ENCODE measurements at regions not wholly inside any gene's neighbourhood (a gene's known extent, or its start where the extent isn't known, plus 50 kb on each side); places are given as distances from the start of the nearest gene placed in this dataset.
"Not testable (repeated sequence)": the region's sequence is repeated elsewhere in the genome, so short reads cannot be mapped to it uniquely, and the experiment has no call there.

- DNase-seq (ENCODE audit: low spot score) = no peak
Measured at GRCh38 chr7:121563177-121563576, 167.1 kb upstream of the FAM3C start.

GRCh38 chr7:121562259-121562658 lies 166.2 kb upstream of the FAM3C start:
- DNase-seq (ENCODE audit: low spot score) = no peak

GRCh38 chr7:121561717-121562116 lies 165.6 kb upstream of the FAM3C start:
- no peak for DNase-seq (ENCODE audit: low spot score)

GRCh38 chr7:121560267-121560990 lies 164.3 kb upstream of the FAM3C start:
- DNase-seq (ENCODE audit: low spot score) = no peak

DNA sequence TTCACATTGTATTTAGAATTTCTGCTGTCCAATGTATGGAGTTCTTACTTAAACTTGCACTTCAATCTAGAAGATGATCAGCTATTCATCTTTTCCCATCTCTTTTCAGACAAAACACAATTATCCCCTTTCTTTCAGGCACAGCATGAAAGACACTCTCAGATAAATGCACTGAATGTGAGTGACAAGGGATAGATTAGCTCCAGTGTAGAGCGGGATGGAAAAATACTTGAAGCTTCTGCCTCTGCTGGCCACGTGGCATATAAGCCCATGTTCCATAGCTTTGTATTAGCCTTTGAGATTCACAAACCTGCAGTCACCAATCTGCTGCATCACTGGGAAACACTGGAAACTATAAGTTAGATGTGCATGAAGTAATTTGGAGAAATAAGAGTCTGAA lies 162.2 kb upstream of the FAM3C start:
- DNase-seq (ENCODE audit: low spot score) = peak; percentile 59

- DNase-seq (ENCODE audit: low spot score) = no peak
Measured at GRCh38 chr7:121557034-121557892, 161.2 kb upstream of the FAM3C start.

DNA sequence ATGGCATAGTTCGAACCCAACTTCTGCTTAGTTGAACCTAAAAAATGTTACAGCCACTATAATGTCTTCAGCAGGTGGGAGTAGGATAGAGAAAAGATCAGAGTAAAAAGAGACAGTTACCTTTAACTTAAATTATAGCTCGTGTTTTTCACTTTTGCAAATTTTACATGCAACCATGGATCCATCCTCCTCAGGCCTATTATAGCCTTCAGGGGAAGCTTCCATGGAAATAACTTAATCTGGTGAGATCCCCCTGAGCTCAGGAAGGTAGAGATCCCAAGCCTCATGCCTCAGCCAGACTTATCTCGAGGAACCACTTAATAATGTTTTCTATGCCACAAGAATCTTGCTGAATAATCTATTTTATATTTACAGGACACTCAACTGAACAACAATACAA lies 159.4 kb upstream of the FAM3C start:
- no peak for DNase-seq (ENCODE audit: low spot score)

DNA sequence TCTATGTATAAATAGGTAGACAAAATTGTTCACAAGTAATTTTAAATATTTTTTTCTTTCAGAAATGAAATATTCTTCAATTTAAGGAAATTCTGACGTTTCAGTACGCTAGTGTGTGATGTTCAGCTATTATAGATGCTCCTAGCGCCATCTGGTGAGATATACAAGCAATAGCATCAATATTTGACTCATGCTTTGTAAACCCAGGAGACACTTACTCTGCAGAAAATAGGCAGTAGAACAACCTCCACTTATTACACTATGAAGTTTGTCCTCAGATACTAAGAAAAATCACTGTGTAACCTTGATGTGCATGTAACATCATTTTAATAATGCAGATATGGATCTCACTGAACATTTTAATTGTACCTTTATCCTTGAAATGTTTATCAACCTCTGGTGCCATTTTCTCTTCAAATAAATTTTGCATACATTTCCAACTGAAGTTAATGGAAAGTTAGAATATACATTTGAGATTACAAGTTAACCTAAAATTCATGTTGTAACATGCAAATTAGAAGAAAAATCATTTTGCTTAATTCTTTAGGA lies 151.5 kb upstream of the FAM3C start:
- peak; percentile 85 for DNase-seq (ENCODE audit: low spot score)

- no peak for DNase-seq (ENCODE audit: low spot score)
Measured at GRCh38 chr7:121546632-121547543, 150.8 kb upstream of the FAM3C start.

DNA sequence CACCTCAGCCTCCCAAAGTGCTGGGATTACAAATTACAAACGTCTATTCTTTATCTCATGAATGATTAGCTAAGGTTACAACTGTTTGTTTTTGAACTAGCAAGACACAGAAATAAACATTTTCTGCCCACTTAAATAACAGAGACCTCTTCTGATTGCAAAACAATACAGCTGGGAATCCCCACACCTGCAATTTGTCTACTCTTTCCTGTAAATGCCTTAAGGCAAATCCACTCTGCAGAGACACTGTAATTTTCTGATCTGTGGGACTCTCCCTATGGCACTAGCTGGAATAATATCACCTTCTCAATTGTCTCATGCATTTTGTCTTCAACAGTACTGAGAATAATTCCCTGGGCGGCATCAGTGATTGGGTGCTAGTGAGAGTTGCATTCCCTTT lies 149.3 kb upstream of the FAM3C start:
- no peak for DNase-seq (ENCODE audit: low spot score)

DNA sequence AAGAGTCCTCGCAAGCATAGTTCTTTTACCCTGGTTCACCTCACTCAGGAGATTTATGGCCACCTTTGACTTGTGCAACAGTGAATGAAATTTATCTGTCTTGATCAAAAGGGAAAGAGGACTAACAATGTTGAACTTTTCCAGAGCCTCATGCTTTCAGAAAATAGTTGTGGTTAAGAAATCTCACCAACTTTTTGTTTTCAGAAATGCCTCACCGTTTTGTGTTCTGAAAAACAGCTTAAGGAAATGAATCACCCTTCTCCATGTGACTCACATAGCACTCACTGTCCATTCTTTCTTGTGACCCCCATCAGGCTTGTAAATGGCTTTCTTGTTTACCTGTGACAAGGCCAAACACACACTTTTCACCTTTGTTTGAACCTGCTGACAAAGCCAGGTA lies 148.6 kb upstream of the FAM3C start:
- no peak for DNase-seq (ENCODE audit: low spot score)

- no peak for DNase-seq (ENCODE audit: low spot score)
Measured at GRCh38 chr7:121544238-121544637, 148.1 kb upstream of the FAM3C start.

GRCh38 chr7:121541457-121541856 lies 145.3 kb upstream of the FAM3C start:
- no peak for DNase-seq (ENCODE audit: low spot score)

DNA sequence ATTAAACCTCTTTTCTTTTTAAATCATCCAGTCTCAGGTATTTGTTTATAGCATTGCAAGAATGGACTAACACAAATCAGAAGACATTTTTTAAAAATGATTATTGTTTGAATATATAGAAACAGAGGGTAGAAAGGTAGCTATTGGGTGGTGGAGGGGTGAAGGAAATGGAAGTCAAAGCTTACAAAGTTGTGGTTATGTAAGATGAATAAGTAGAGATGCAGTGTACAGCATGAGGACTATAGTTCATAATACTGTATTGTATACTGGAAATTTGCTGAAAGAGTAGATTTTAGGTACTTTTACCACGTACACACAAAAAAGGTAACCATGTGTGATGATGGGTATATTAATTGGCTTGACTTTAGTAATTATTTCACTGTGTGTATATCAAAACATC lies 144.0 kb upstream of the FAM3C start:
- DNase-seq (ENCODE audit: low spot score) = no peak

GRCh38 chr7:121537031-121537430 lies 140.9 kb upstream of the FAM3C start:
- DNase-seq (ENCODE audit: low spot score) = no peak

- no peak for DNase-seq (ENCODE audit: low spot score)
Measured at GRCh38 chr7:121531175-121532070, 135.3 kb upstream of the FAM3C start.

DNA sequence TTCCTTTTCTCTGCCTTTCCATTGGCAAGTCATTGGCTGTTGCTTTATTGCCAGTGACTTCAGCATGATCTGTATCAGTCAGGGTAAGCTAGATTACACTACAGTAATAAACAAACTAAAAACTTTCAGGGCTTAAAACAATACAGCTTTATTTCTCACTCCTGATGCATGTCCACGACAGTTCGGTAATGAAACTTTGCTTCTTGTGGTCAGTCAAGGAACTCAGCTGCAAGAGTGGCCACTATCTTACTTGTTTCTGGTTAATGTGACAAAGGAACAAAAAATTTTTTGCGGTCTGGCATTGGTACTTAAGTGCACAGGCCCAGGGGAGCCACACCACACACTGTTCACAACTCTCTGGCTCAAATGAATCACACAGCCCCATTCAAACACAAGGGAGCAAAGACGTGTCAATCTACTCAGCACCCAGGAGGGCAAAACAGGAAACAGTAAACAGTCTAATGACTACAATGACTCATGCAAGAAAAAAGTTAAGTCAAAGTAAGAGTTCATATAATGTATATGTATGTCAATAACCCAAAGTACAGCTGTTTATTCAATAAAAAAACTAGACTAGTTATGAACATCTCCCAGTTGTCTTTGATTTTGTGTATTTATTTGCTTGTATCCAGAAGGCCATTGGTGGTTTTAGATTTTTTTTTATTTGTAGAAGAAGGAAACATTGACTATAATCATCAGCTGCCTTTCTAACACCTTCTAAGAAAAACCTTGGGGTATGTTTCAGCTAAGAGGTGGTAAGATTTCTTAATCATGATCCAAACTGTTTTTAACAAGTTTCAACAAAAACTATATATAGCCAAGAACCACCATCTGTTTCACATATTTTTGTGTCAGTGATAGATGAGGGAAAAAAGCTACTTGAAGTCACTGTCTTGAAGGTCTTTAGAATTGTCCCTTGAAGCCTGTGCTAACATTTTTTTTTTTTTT lies 134.4 kb upstream of the FAM3C start:
- DNase-seq (ENCODE audit: low spot score) = no peak

GRCh38 chr7:121529003-121529402 lies 132.9 kb upstream of the FAM3C start:
- DNase-seq (ENCODE audit: low spot score) = no peak

DNA sequence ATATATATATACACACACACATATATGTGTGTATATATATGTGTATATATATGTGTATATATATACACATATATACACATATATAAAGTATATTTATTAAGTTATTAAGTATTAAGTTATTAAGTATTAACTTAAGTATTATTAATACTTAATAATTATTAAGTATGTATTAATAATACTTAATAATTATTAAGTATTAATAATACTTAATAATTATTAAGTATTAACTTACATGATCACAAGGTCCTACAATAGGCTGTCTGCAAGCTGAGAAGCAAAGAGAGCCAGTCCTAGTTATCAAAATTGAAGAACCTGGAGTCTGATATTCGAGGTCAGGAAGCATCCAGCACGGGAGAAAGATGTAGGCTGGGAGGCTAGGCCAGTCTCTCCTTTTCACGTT lies 130.1 kb upstream of the FAM3C start:
- DNase-seq (ENCODE audit: low spot score) = not testable (repeated sequence)

Data from Ammon's horn (tissue), 1 donor.